Brain microvascular endothelial cell (primary cell): ENCODE measurements at regions not wholly inside any gene's neighbourhood (a gene's known extent, or its start where the extent isn't known, plus 50 kb on each side); places are given as distances from the start of the nearest gene placed in this dataset.

Experiments
- DNase-seq: peaks from one replicate; pipeline ENCODE4 v3.0.0-alpha.2; 2020
- H3K27ac ChIP-seq: fragments of 250-450 bp; sonication (Bioruptor Pico); 2 replicates; pipeline ENCODE4 v1.5.1; 2020; ENCODE audit warnings: mild to moderate bottlenecking, moderate library complexity
- H3K27me3 ChIP-seq: fragments of 250-450 bp; sonication (Bioruptor Pico); replicated peaks from 2 replicates; pipeline ENCODE4 v1.5.1; 2020; ENCODE audit warnings: mild to moderate bottlenecking
- H3K36me3 ChIP-seq: fragments of 250-450 bp; sonication (Bioruptor Pico); replicated peaks from 2 replicates; pipeline ENCODE4 v1.5.1; 2020; ENCODE audit warnings: mild to moderate bottlenecking
- H3K4me3 ChIP-seq: 2 replicates; pipeline ENCODE4 v1.5.1; 2011; ENCODE audit warnings: low read depth, mild to moderate bottlenecking, control low read depth, low read length, moderate library complexity
- in situ Hi-C: cut with HindIII; loops from 2 replicates; pipeline ENCODE4 v1.10.0; 2017; ENCODE audit warnings: low sequenced_read_pairs, low pct_ligation_motif_present
- TF ChIP-seq, protein P1 (sequence below): IDR thresholded peaks from 2 replicates; pipeline ENCODE4 v1.5.1; 2011; ENCODE audit warnings: low read depth, mild to moderate bottlenecking, moderate library complexity, low read length, control low read depth, inconsistent platforms; ENCODE audit errors: missing control alignments

DNA sequence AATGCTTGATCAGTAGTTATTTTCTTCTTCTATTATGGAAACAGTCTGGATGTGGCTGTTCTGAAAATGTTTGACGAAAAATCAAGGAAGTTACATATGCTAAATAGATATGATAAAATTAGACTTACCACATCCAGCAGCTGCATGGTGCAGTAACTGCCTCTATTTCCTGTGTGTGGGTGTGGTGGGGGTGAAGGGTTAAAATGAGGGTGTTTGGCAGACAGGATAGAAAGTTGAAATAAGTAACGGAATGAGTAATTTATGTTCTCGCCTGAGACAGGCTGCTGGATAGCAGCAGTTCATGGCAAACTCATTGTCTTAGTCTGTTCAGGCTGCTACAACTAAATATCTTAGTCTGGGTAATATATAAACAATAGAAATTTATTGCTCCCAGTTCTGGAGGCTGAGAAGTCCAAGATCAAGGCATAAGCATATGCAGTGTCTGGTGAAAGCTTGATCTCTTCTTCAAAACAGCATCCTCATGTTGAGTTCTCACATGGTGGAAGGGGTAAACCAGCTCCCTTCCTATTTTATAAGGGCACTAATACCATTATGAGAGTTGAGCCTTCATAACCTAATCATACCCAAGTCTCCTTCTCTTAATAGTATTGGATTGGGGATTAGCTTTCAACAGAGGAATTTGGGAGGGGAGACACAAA is 1248.9 kb downstream of the SLITRK5 start:
- DNase-seq, result no peak
- H3K27ac ChIP-seq, result no peak overlapping the region
- in situ Hi-C loops, result no loop called here
- no peaks in the 10 kb centered on the region for H3K27me3 ChIP-seq
- H3K36me3 ChIP-seq, result no peaks in the 10 kb centered on the region
- TF ChIP-seq, protein P1, sequence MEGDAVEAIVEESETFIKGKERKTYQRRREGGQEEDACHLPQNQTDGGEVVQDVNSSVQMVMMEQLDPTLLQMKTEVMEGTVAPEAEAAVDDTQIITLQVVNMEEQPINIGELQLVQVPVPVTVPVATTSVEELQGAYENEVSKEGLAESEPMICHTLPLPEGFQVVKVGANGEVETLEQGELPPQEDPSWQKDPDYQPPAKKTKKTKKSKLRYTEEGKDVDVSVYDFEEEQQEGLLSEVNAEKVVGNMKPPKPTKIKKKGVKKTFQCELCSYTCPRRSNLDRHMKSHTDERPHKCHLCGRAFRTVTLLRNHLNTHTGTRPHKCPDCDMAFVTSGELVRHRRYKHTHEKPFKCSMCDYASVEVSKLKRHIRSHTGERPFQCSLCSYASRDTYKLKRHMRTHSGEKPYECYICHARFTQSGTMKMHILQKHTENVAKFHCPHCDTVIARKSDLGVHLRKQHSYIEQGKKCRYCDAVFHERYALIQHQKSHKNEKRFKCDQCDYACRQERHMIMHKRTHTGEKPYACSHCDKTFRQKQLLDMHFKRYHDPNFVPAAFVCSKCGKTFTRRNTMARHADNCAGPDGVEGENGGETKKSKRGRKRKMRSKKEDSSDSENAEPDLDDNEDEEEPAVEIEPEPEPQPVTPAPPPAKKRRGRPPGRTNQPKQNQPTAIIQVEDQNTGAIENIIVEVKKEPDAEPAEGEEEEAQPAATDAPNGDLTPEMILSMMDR, result no peak
- no peak overlapping the region for H3K4me3 ChIP-seq

DNA sequence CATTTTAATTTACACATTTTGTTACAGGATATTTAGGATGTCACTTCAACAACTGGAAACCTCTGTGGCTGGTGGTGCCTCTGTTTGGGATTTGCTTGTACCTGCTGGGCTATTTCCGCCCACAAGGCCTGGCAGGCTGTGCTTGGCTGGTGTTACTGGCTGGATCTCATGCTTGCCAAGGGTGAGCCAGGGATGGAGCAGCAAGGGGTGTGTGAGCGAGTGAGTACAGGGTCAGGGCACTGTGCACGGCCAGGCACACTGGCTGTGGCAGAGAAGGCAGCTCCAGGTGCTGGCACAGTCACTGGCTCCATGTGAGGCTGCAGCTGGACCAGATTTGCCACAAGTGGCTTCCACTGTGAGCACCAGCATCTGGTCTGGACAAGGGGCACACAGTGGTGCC is 1254.8 kb downstream of the SLITRK5 start:
- DNase-seq, result no peak
- Histone ChIP-seq H3K27me3 (no peaks in the 10 kb centered on the region), H3K4me3 (no peak overlapping the region), H3K27ac (no peak overlapping the region), H3K36me3 (no peaks in the 10 kb centered on the region)
- TF ChIP-seq, protein P1, result no peak
- in situ Hi-C loops, result no loop called here

- no peak for DNase-seq
- Histone ChIP-seq H3K4me3 (no peak overlapping the region), H3K36me3 (no peaks in the 10 kb centered on the region), H3K27me3 (no peaks in the 10 kb centered on the region), H3K27ac (no peak overlapping the region)
- in situ Hi-C loops, result no loop called here
- TF ChIP-seq, protein P1, result no peak
Measured at GRCh38 chr13:88926890-88927502, 1255.8 kb downstream of the SLITRK5 start.

DNA sequence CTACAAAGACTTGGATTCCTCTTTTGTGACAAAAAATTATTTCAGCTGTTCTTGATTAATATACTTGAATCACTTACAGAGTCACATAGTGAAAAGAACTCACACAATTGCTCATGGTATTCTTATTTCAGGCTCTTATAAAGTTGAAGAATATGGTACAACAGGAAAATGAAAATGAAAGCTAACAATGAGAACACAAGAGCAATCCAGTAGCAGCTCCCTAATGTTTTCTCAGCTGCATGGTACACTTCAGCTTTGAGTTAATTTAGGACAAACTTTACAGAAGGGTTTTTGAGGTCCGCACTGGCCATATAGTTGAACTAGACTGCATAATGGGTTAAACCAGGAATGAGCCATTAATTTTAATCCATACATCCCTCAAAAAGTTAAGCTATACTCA is 1261.8 kb downstream of the SLITRK5 start:
- Histone ChIP-seq H3K27me3 (no peaks in the 10 kb centered on the region), H3K4me3 (no peak overlapping the region), H3K36me3 (no peaks in the 10 kb centered on the region), H3K27ac (no peak overlapping the region)
- DNase-seq, result no peak
- TF ChIP-seq, protein P1, result no peak
- in situ Hi-C loops, result no loop called here

DNA sequence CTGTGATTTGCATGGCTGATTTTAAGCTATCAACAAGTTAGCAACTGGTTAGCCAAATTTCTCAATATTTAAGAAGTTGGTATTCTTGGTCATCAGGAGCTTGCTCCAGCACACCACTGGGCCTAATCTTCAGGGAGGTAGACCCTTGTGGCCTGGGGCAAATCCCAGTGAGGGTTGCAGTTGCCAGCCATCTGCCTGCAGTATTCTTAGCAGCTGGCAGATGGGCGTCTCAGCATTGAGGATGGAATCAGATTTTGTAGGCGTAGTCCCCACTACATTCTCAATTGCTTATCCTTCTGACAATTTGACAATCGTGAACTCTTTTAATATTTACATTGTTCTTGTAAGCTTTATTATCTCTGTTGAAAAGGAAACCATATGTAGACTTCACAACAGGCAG is 1266.2 kb downstream of the SLITRK5 start:
- TF ChIP-seq, protein P1, result no peak
- in situ Hi-C loops, result no loop called here
- Histone ChIP-seq H3K27me3 (no peaks in the 10 kb centered on the region), H3K36me3 (no peaks in the 10 kb centered on the region), H3K27ac (no peak overlapping the region), H3K4me3 (no peak overlapping the region)
- no peak for DNase-seq

GRCh38 chr13:88945793-88946192 is 1274.6 kb downstream of the SLITRK5 start:
- Histone ChIP-seq H3K36me3 (no peaks in the 10 kb centered on the region), H3K27me3 (no peaks in the 10 kb centered on the region), H3K4me3 (no peak overlapping the region), H3K27ac (no peak overlapping the region)
- in situ Hi-C loops, result no loop called here
- TF ChIP-seq, protein P1, result no peak
- DNase-seq, result no peak
